ENCODE measurements at regions not wholly inside any gene's neighbourhood (a gene's known extent, or its start where the extent isn't known, plus 50 kb on each side); places are given as distances from the start of the nearest gene placed in this dataset.

DNA sequence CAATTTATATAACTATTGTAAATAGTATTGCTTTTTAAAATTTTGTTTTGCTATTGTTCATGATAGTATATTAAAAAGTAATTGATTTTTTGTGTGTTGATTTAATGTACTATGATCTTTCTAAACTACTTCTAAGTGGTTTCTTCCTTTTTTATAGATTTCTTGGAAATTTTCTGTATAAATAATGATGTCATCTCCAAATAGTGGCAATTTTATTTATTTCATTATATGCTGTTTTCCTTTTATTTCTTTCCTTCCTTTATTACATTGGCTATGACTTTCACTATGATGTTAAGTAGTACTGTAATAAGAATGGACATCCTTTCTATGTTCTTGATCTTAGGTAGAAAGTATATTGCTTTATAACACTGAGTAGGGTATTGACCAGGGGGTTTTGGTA, 451.5 kb upstream of the SPTLC3 start:
- Histone ChIP-seq H3K36me3 (no peaks in the 10 kb centered on the region), H3K4me3 (no peak overlapping the region), H3K27ac (no peak overlapping the region), H3K27me3 (no peaks in the 10 kb centered on the region), H3K4me1 (no peaks in the 10 kb centered on the region), H3K9me3 (no peaks in the 10 kb centered on the region)
- TF ChIP-seq POLR2AphosphoS5 (IDR thresholded peaks at IDR 0.05; ENCODE audit: insufficient read depth in 1 of 2, low read depth in 1 of 2) (no peak), POLR2A (IDR thresholded peaks at IDR 0.05) (no peak), CTCF (IDR thresholded peaks at IDR 0.05) (no peak)
- intact Hi-C loops (cut with DNase I): no loop called here
- no peak for DNase-seq (ENCODE audit: extremely low spot score in 2 of 2)

- H3K4me1 ChIP-seq: no peaks in the 10 kb centered on the region
- DNase-seq (ENCODE audit: extremely low spot score in 2 of 2): no peak
- H3K36me3 ChIP-seq: no peaks in the 10 kb centered on the region
- no peaks in the 10 kb centered on the region for H3K27me3 ChIP-seq
- H3K27ac ChIP-seq: no peak overlapping the region
- TF ChIP-seq POLR2A (IDR thresholded peaks at IDR 0.05) (no peak), POLR2AphosphoS5 (IDR thresholded peaks at IDR 0.05; ENCODE audit: insufficient read depth in 1 of 2, low read depth in 1 of 2) (no peak), CTCF (IDR thresholded peaks at IDR 0.05) (no peak)
- no peak overlapping the region for H3K4me3 ChIP-seq
- intact Hi-C loops (cut with DNase I): no loop called here
- H3K9me3 ChIP-seq: no peaks in the 10 kb centered on the region
Observed at GRCh38 chr20:12564979-12565378, 443.8 kb upstream of the SPTLC3 start.

- Histone ChIP-seq H3K4me3 (no peak overlapping the region), H3K27ac (no peak overlapping the region), H3K36me3 (no peaks in the 10 kb centered on the region), H3K27me3 (no peaks in the 10 kb centered on the region), H3K4me1 (no peaks in the 10 kb centered on the region), H3K9me3 (no peaks in the 10 kb centered on the region)
- intact Hi-C loops (cut with DNase I): no loop called here
- TF ChIP-seq CTCF (IDR thresholded peaks at IDR 0.05) (no peak), POLR2AphosphoS5 (IDR thresholded peaks at IDR 0.05; ENCODE audit: insufficient read depth in 1 of 2, low read depth in 1 of 2) (no peak), POLR2A (IDR thresholded peaks at IDR 0.05) (no peak)
- DNase-seq (ENCODE audit: extremely low spot score in 2 of 2): no peak
Observed at GRCh38 chr20:12566596-12566995, 442.2 kb upstream of the SPTLC3 start.

GRCh38 chr20:12570371-12570770, 438.4 kb upstream of the SPTLC3 start:
- Histone ChIP-seq H3K27me3 (no peaks in the 10 kb centered on the region), H3K27ac (no peak overlapping the region), H3K4me3 (no peak overlapping the region), H3K9me3 (no peaks in the 10 kb centered on the region), H3K36me3 (no peaks in the 10 kb centered on the region), H3K4me1 (no peaks in the 10 kb centered on the region)
- DNase-seq (ENCODE audit: extremely low spot score in 2 of 2): no peak
- TF ChIP-seq POLR2AphosphoS5 (IDR thresholded peaks at IDR 0.05; ENCODE audit: insufficient read depth in 1 of 2, low read depth in 1 of 2) (no peak), CTCF (IDR thresholded peaks at IDR 0.05) (no peak), POLR2A (IDR thresholded peaks at IDR 0.05) (no peak)
- intact Hi-C loops (cut with DNase I): no loop called here

GRCh38 chr20:12573442-12573841, 435.3 kb upstream of the SPTLC3 start:
- Histone ChIP-seq H3K4me3 (no peak overlapping the region), H3K27me3 (no peaks in the 10 kb centered on the region), H3K27ac (no peak overlapping the region), H3K9me3 (no peaks in the 10 kb centered on the region), H3K36me3 (no peaks in the 10 kb centered on the region), H3K4me1 (no peaks in the 10 kb centered on the region)
- intact Hi-C loops (cut with DNase I): no loop called here
- TF ChIP-seq POLR2A (IDR thresholded peaks at IDR 0.05): no peak
- no peak for TF ChIP-seq POLR2AphosphoS5 (IDR thresholded peaks at IDR 0.05; ENCODE audit: insufficient read depth in 1 of 2, low read depth in 1 of 2)
- TF ChIP-seq CTCF (IDR thresholded peaks at IDR 0.05): no peak
- no peak for DNase-seq (ENCODE audit: extremely low spot score in 2 of 2)

All from vagina (tissue), 2 donors.